Trophoblast cell (in vitro differentiated cells and primary cell): ENCODE measurements at regions not wholly inside any gene's neighbourhood (a gene's known extent, or its start where the extent isn't known, plus 50 kb on each side); places are given as distances from the start of the nearest gene placed in this dataset.

Experiments used
- DNase-seq, 2 donors: peaks; one replicate each; pipeline ENCODE4 v3.0.0-alpha.2; 2016
- H2AFZ ChIP-seq: 2 replicates; pipeline ENCODE4 v1.6.1; 2013; ENCODE audit warnings: low read length, moderate library complexity, mild to moderate bottlenecking; ENCODE audit not compliant: insufficient read depth, poor library complexity
- H2AK5ac ChIP-seq: 2 replicates; pipeline ENCODE4 v1.6.1; 2013; ENCODE audit warnings: mild to moderate bottlenecking, low read length
- H2BK120ac ChIP-seq: 2 replicates; pipeline ENCODE4 v1.6.1; 2013; ENCODE audit warnings: low read length, mild to moderate bottlenecking, moderate library complexity; ENCODE audit not compliant: insufficient read depth, poor library complexity
- H2BK12ac ChIP-seq: 2 replicates; pipeline ENCODE4 v1.6.1; 2013; ENCODE audit warnings: mild to moderate bottlenecking, low read length, moderate library complexity
- H2BK5ac ChIP-seq: 2 replicates; pipeline ENCODE4 v1.6.1; 2013; ENCODE audit warnings: low read length, low read depth, moderate library complexity, mild to moderate bottlenecking; ENCODE audit not compliant: poor library complexity
- H3K14ac ChIP-seq: 2 replicates; pipeline ENCODE4 v1.6.1; 2013; ENCODE audit warnings: mild to moderate bottlenecking, low read length
- H3K18ac ChIP-seq: 2 replicates; pipeline ENCODE4 v1.6.1; 2013; ENCODE audit warnings: mild to moderate bottlenecking, low read length
- H3K23ac ChIP-seq: 2 replicates; pipeline ENCODE4 v1.6.1; 2013; ENCODE audit warnings: low read length
- H3K27ac ChIP-seq: 2 replicates; pipeline ENCODE4 v1.5.1; 2013; ENCODE audit warnings: low read depth, mild to moderate bottlenecking, inconsistent platforms, low read length, moderate library complexity
- H3K27me3 ChIP-seq: 2 replicates; pipeline ENCODE4 v1.6.1; 2013; ENCODE audit warnings: inconsistent platforms, mild to moderate bottlenecking, low read length, moderate library complexity; ENCODE audit not compliant: insufficient read depth
- H3K36me3 ChIP-seq, 2 experiments: 1 replicate in 1 of 2; 2 replicates in 1 of 2; pipeline ENCODE4 v1.6.1; 2013; ENCODE audit warnings: low read length in 2 of 2, mild to moderate bottlenecking in 2 of 2, moderate library complexity in 1 of 2; ENCODE audit not compliant: insufficient read depth in 2 of 2, control insufficient read depth in 1 of 2
- H3K4ac ChIP-seq: 2 replicates; pipeline ENCODE4 v1.6.1; 2013; ENCODE audit warnings: low read depth, mild to moderate bottlenecking, low read length, moderate library complexity
- H3K4me1 ChIP-seq, 2 experiments: 1 replicate in 1 of 2; 2 replicates in 1 of 2; pipeline ENCODE4 v1.6.1; 2013; ENCODE audit warnings: low read length in 2 of 2, mild to moderate bottlenecking in 2 of 2, moderate library complexity in 1 of 2; ENCODE audit not compliant: insufficient read depth in 2 of 2, control insufficient read depth in 1 of 2
- H3K4me2 ChIP-seq: 2 replicates; pipeline ENCODE4 v1.6.1; 2013; ENCODE audit warnings: inconsistent platforms, mild to moderate bottlenecking, low read length, moderate library complexity
- H3K4me3 ChIP-seq: 2 replicates; pipeline ENCODE4 v1.5.1; 2013; ENCODE audit warnings: mild to moderate bottlenecking, low read depth, low read length, inconsistent platforms
- H3K79me1 ChIP-seq: one replicate; pipeline ENCODE4 v1.6.1; 2013; ENCODE audit warnings: low read length
- H3K79me2 ChIP-seq: 2 replicates; pipeline ENCODE4 v1.6.1; 2013; ENCODE audit warnings: low read length, mild to moderate bottlenecking; ENCODE audit not compliant: control insufficient read depth, insufficient read depth, poor library complexity
- H3K9ac ChIP-seq: 2 replicates; pipeline ENCODE4 v1.6.1; 2013; ENCODE audit warnings: mild to moderate bottlenecking, low read length
- H3K9me3 ChIP-seq: 2 replicates; pipeline ENCODE4 v1.6.1; 2013; ENCODE audit warnings: low read depth, mild to moderate bottlenecking, control low read depth, inconsistent platforms, low read length; ENCODE audit not compliant: insufficient read depth
- H4K12ac ChIP-seq: 2 replicates; pipeline ENCODE4 v1.6.1; 2013; ENCODE audit warnings: low read depth, mild to moderate bottlenecking, low read length, moderate library complexity
- H4K8ac ChIP-seq: 2 replicates; pipeline ENCODE4 v1.6.1; 2013; ENCODE audit warnings: low read depth, mild to moderate bottlenecking, low read length, moderate library complexity
- H4K91ac ChIP-seq: one replicate; pipeline ENCODE4 v1.6.1; 2013; ENCODE audit warnings: low read depth, mild to moderate bottlenecking, low read length, moderate library complexity
- WGBS: extraction: QIAGEN DNeasy Blood & Tissue Kit; methylation state at CpG from one replicate; pipeline ENCODE4 v1.1.7; 2013; ENCODE audit warnings: missing lambda C conversion rate; ENCODE audit not compliant: insufficient read length, insufficient coverage; ENCODE audit errors: extremely low coverage; 5-methylcytosine and 5-hydroxymethylcytosine counted together

DNA sequence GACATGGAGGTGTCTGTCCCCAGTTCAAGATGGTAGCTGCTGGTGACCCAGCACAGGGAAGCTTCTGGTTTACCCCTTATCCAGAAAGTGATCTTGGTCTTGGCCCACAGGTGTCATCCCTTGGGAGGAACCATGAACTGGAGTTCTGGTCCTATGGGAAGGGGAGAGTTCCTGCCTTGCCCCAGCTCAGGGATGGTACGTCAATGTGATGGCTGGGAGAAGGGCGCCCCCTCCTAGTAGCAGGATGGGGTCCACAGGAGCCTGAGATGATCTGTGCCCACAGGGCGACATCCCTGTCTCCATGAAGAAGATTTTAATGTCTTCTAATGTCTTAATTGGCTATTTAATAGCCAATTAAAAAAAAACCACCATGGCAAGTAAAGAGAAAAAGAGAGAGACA, 249.8 kb downstream of the SIPA1L2 start:
- Histone ChIP-seq H3K9ac (no peak overlapping the region), H3K4me2 (no peak overlapping the region), H3K27ac (no peak overlapping the region), H3K4me1 (peaks cover 11 to 16% of the 10 kb centered on the region in 2 experiments), H3K14ac (no peak overlapping the region), H2AFZ (no peak overlapping the region), H4K8ac (no peak overlapping the region), H3K36me3 (no peaks in the 10 kb centered on the region), H3K27me3 (no peaks in the 10 kb centered on the region), H4K91ac (no peak overlapping the region), H3K4ac (no peak overlapping the region), H3K9me3 (peaks cover 4% of the 10 kb centered on the region), H3K4me3 (no peak overlapping the region), H2BK5ac (no peak overlapping the region), H2BK12ac (no peak overlapping the region), H3K79me1 (no peaks in the 10 kb centered on the region), H3K18ac (no peak overlapping the region), H3K79me2 (no peaks in the 10 kb centered on the region), H3K23ac (no peak overlapping the region), H4K12ac (no peak overlapping the region), H2BK120ac (no peak overlapping the region), H2AK5ac (peak overlapping the region; percentile 38)
- no CpG with 5 or more reads among the region's 3 CpGs for WGBS
- no peak for DNase-seq

DNA sequence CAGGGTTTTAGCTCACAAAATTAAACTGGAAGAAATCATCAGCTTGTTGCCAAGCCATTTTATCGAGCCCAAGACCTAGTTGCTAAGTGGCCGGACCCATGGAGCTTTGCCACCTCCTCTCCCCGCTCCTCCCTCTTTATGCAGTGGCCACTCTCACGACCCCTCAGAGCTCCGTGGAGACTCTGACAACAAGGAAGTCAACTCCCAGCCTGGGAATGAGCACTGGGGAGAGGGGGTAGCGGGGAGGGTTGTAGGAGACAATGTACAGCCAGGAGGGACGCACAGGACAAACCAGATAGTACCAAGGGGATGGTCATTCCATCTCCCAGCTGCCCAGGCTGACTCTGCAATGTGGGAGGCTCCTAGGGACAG, 250.9 kb downstream of the SIPA1L2 start:
- Histone ChIP-seq H4K8ac (no peak overlapping the region), H3K27me3 (no peaks in the 10 kb centered on the region), H3K36me3 (no peaks in the 10 kb centered on the region), H3K9me3 (peaks cover 4% of the 10 kb centered on the region), H2AK5ac (no peak overlapping the region), H3K4me1 (peaks cover 9 to 13% of the 10 kb centered on the region in 2 experiments), H3K18ac (peak overlapping the region; percentile 9), H4K91ac (no peak overlapping the region), H2AFZ (no peak overlapping the region), H2BK12ac (peak overlapping the region; percentile 15), H3K9ac (no peak overlapping the region), H3K79me2 (no peaks in the 10 kb centered on the region), H3K79me1 (no peaks in the 10 kb centered on the region), H2BK120ac (no peak overlapping the region), H3K4ac (no peak overlapping the region), H3K4me3 (no peak overlapping the region), H3K23ac (no peak overlapping the region), H2BK5ac (no peak overlapping the region), H4K12ac (no peak overlapping the region), H3K4me2 (no peak overlapping the region), H3K14ac (no peak overlapping the region), H3K27ac (no peak overlapping the region)
- no CpG with 5 or more reads among the region's 7 CpGs for whole genome bisulfite sequencing
- no peak for DNase-seq

- no peak overlapping the region for H2AK5ac ChIP-seq
- no peak overlapping the region for H3K23ac ChIP-seq
- H4K91ac ChIP-seq, result peak overlapping the region; percentile 19
- H3K9ac ChIP-seq, result no peak overlapping the region
- no peaks in the 10 kb centered on the region for H3K36me3 ChIP-seq
- peak overlapping the region; percentile 5 for H3K27ac ChIP-seq
- no peaks in the 10 kb centered on the region for H3K27me3 ChIP-seq
- H3K4me3 ChIP-seq, result no peak overlapping the region
- H4K8ac ChIP-seq, result no peak overlapping the region
- H3K4ac ChIP-seq, result no peak overlapping the region
- H3K4me1 ChIP-seq, result peaks cover 9 to 13% of the 10 kb centered on the region in 2 experiments
- H2BK12ac ChIP-seq, result no peak overlapping the region
- no peak overlapping the region for H3K4me2 ChIP-seq
- no peak overlapping the region for H4K12ac ChIP-seq
- H2AFZ ChIP-seq, result peak overlapping the region; percentile 0
- no peak for DNase-seq
- no peak overlapping the region for H3K18ac ChIP-seq
- H2BK5ac ChIP-seq, result peak overlapping the region; percentile 2
- peak overlapping the region; percentile 9 for H3K14ac ChIP-seq
- H2BK120ac ChIP-seq, result peak overlapping the region; percentile 19
- no CpG with 5 or more reads among the region's 13 CpGs for WGBS
- no peaks in the 10 kb centered on the region for H3K79me2 ChIP-seq
- no peaks in the 10 kb centered on the region for H3K79me1 ChIP-seq
- H3K9me3 ChIP-seq, result peaks cover 4% of the 10 kb centered on the region
These were observed 251.5 kb downstream of the SIPA1L2 start for GRCh38 chr1:232378266-232379062.

GRCh38 chr1:232377494-232377770, 252.5 kb downstream of the SIPA1L2 start:
- no peak overlapping the region for H2AFZ ChIP-seq
- H3K36me3 ChIP-seq, result no peaks in the 10 kb centered on the region
- no peak overlapping the region for H2AK5ac ChIP-seq
- no peak overlapping the region for H3K4ac ChIP-seq
- no peak overlapping the region for H4K91ac ChIP-seq
- H4K8ac ChIP-seq, result no peak overlapping the region
- H3K27me3 ChIP-seq, result no peaks in the 10 kb centered on the region
- no peak overlapping the region for H3K23ac ChIP-seq
- H3K79me2 ChIP-seq, result no peaks in the 10 kb centered on the region
- no peak overlapping the region for H3K27ac ChIP-seq
- H3K9me3 ChIP-seq, result peaks cover 6% of the 10 kb centered on the region
- no peaks in the 10 kb centered on the region for H3K79me1 ChIP-seq
- DNase-seq, result no peak
- no peak overlapping the region for H2BK12ac ChIP-seq
- H3K9ac ChIP-seq, result no peak overlapping the region
- no CpG with 5 or more reads among the region's 3 CpGs for WGBS
- no peak overlapping the region for H3K18ac ChIP-seq
- peaks cover 13 to 22% of the 10 kb centered on the region in 2 experiments for H3K4me1 ChIP-seq
- H3K4me3 ChIP-seq, result no peak overlapping the region
- H4K12ac ChIP-seq, result no peak overlapping the region
- no peak overlapping the region for H3K14ac ChIP-seq
- no peak overlapping the region for H2BK120ac ChIP-seq
- no peak overlapping the region for H2BK5ac ChIP-seq
- no peak overlapping the region for H3K4me2 ChIP-seq
